Stimulated activated CD4-positive, alpha-beta T cell treated with anti-CD3 and anti-CD28 coated beads, TNF-alpha, amount 100 ng/mL, for 1 hour (primary cell): ENCODE measurements at regions not wholly inside any gene's neighbourhood (a gene's known extent, or its start where the extent isn't known, plus 50 kb on each side); places are given as distances from the start of the nearest gene placed in this dataset.
"Not testable (repeated sequence)": the region's sequence is repeated elsewhere in the genome, so short reads cannot be mapped to it uniquely, and the experiment has no call there.

Source experiments
- DNase-seq, 3 donors: peaks; one replicate each; pipeline ENCODE4 v3.0.0-alpha.2; 2020; ENCODE audit warnings: low read depth in 3 of 3, low spot score in 1 of 3

DNA sequence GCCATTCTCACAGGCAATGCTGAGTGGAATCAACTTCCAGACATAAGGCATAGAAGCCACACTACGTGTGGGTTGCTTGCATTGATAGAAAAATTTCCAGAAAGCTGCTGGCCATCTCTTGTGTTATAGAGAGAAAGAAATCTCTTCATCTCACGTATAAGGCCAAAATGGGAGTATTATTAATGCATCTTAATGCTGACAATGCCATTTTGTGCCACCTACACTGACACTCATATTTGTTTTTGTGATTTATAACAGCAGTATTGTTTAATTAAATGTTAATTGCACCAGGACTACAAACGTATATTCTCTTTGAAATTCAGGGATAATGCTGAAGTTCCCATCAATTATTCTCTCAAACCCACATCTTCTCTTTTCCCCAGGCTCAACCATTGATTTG is 56.1 kb upstream of the TMEM132D start:
- no peak for DNase-seq

DNA sequence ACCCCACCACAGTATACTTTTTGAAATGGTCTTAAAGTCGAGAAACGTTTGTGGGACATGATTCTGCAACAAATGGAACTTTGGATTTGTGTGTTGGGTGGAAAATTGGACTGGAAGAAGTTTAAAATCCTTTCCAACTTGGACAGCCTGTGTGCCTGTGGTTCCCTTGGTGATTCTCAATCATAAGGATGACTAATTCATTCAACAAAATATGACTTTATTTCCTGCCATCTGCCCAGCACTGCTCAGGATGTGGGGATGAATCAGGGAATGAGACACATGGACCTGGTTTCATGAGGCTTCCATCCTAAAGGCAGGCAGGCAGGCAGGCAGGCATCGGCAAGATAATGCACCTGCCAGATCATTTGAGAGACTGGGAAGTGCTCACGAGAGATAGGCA is 57.3 kb upstream of the TMEM132D start:
- DNase-seq: no peak

DNA sequence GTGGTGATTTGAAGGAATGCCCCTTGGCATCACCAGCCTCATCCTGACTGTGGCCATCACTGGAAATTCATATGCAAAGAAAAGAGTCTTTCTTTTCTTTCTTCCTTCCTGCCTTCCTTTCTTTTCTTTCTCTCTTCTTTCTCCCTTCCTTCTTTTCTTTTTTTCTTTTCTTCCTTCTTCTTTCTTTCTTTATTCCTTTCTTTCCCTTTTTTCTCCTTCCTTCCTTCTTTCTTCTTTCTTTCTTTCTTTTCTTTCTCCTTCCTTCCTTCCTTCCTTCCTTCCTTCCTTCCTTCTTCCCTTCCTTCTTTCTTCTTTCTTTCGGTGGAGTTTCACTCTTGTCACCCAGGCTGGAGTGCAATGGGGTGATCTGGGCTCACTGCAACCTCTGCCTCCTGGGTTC is 58.0 kb upstream of the TMEM132D start:
- no peak for DNase-seq

DNA sequence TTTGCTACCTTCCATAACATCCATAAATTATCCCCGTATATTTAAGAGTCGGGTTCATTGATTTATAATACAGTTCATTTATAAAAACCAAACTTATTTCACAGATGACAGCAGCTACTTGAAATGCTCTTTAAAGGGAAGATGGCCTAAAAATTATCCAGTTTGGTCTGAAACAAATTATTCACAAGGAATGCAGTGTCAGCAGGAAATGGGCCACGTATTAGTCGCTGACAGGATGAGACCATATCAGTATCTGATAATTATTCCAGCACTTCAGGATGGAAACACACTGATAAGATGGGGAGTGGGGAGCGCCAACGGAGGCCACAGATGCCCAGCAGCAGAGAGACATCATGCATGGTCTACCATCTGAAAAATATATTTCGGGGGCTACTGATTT is 60.5 kb upstream of the TMEM132D start:
- DNase-seq: no peak

DNA sequence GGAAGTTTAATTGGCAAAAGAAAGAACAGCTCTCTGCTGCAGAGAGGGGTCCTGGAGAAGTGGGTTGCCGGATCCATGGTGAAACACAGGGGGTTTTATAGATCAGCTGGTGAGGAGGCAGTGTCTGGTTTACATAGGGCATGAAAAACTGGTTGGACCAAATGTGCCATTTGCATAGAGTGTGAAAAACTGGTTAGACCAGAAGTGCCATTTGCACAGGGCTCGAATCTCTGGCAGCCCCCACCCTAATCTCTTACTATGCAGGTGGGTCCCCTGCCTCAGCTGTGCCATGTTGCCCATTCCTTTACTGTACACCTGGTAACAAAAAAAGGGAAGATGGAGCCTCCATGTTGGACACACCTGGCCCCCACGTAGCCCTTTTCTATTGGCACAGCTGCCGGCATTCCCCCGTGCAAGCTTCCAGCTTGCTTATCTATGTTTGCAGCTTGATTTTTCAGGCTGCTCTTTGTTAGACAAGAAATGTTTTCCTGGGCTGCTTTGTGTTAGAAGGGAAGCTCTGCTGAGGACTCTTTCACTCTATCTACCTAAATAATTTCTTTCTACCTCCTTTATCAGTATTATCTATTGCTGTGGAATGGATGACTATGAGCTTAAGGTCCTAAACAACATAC is 61.1 kb upstream of the TMEM132D start:
- DNase-seq: no peak

DNA sequence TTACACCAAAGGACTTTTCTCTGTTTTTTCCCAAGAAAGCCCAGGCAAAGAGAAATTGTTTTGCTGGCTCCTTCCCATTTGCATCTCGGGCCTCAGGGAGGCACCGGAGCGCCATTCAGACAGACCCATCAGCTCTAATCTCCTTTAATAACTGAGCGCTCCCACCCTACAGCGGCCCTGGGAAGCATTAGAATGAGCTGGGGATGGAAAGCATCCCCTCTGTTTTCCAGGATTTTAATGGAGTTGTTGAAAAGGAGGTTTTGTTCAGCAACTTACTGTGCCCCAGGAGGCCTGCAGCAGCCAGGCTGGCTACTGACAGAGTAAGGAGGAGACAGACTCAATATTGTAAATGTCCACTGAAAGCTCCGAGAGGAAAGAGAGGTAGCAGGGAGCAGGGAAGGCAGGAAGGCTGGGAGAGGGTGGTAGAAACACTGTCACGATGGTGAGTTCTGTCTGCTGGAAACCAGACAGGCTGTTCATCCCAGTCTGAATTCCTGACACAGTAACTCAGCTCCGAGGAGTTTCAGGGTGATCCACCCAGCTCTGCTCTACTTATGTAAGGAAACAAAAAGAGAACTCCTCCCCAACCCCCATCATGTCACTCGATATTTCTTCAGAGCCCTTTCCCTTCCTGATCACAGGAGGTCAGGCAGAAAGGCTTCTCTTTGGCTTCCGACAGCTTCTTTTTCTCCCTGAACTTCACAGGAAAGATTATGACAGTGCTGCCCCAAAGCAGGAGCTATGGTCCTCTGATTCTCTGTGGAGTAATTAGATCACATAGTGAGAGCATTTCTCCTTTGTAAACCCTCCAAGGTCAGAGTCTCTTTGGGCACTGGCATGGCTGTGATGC is 62.5 kb upstream of the TMEM132D start:
- no peak for DNase-seq

DNA sequence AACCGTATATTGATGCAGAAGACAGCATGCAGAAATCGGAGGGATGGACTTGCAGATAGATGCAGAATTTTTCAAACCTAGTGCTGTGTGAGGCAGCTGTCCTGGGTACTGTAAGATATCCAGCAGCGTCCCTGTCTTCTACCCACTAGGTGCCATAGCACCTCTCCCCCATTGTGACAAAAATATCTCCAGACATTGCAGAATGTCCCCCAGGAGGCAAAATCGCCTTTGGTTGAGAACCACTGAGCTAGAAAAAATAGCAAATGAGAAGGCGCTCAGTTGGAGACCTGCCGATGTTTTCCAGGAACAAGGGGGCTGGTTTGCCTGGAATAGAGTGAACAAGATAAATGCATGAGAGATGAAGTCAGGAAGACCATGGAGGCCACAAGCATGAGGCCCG is 67.9 kb upstream of the TMEM132D start:
- no peak for DNase-seq

DNA sequence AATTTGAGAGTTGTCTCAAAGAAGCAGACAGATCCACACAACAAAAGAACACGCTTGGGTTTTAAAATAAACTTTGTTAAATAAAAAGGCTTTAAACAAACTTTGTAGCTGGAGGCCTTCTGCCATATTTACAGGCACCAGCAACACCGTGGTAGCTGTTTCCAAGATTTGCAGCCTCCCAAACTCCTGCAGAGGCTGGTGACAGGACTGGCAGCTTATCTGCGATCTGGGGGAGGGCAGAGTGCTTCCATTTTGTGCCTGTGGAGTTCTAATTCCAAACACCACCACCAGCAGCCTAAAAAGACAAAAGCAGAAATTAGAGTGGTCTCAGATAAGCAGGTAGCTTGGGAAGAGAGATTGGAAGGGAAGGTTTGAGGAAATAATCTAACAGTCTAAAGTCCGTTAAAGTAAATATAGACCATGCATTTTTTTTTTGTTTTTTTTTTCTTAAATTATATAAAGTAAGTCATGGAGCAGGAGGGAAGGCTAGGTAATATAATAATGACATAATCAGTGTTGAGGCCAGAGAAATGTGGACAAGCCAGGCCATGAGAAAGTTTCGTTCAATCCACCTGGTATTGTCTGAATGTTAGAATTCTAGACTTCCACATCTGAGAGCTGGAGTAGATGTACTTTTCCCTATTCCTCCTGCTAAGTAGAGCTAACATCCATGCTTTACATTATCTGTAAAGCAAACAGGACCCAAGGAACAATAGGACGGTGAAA is 69.6 kb upstream of the TMEM132D start:
- no peak for DNase-seq

DNA sequence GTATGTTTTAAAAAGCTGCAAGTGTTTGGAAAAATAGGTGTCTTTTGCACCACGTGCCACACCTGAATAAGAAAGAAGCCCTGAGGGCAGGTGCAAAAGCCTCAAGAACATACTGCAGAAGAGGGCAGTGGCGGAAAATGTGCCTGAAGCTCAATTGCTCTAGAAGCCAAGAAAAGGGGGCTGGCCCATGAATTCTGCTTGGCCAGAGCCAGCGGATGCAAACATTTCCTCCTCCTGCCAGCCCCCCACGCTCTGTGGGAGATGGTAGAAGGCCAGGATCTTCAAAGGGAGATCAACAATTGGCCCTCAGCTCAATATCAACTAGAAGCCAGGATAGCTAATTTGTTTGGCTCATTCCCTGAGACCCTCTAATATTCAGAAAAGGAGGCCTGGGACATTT is 80.3 kb upstream of the TMEM132D start:
- no peak for DNase-seq

DNA sequence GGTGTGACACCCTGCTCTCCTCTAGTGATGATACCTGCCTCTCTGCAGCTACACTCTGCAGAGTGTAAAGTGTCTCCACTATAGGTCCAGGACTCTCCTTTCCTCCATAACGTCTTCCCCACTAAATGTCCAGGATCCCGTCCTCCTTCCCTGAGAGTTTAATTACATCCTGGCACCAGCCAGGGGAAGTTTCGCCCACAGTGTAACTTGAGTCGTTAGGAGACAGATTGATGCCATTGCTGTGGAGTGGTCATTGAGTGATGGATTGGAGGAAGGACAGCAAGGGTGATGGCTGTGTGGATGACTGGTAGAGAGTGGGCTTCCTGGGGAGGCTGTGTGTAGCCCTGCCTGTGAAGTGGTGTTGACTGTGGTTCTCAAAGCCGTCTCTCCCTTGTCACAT is 84.0 kb upstream of the TMEM132D start:
- DNase-seq: no peak

DNA sequence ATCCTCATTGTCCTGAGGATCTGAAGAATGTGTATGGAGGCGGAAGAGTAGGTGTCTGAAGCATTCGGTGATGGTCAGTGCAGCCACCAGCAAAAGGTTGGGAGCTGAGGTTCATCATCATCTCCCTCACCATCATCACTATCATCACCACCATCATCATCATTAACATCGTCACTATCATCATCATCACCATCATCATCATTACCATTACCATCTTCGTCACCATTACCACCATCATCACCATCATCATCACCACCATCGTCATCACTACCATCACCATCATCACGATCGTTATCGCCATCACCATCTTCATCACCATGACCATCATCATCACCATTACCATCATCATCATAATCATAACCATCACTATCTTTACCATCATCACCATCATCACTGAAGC is 90.8 kb upstream of the TMEM132D start:
- no peak for DNase-seq

DNA sequence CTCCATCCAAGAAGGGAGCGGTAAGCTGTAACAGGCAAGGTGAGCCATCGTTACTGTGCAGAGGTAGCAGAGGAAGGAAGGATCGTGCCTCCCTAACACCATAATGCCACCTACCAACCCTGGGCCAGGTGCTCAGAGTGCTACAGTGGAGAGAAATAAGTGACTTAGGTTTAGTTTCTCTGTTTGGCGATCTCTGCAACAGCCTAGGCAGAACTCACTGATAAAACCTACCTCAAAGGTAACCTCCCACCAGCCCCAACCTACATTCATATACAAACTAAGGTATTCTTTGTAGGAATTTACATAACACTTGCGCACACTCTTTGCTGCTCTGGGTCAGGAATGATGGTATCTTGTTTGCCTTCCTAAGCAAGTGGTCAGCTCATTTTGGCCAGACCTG is 93.4 kb upstream of the TMEM132D start:
- DNase-seq: no peak

DNA sequence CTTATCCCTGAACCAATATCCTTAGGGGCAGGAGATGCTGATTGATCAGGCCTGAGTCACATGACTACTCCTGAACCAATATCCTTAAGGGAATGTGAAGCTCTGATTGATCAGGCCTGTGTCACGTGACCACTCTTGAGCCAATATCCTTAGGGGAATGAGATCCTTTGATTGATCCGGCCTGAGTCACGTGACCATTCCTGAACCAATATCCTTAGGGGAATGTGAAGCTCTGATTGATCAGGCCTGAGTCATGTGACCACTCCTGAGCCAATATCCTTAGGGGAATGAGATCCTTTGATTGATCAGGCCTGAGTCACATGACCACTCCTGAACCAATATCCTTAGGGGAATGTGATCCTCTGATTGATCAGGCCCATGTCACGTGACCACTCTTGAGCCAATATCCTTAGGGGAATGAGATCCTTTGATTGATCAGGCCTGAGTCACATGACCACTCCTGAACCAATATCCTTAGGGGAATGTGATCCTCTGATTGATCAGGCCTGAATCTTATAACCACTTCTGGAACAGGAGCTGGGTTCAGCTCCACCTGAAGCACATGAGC is 100.6 kb upstream of the TMEM132D start:
- not testable (repeated sequence) for DNase-seq

DNA sequence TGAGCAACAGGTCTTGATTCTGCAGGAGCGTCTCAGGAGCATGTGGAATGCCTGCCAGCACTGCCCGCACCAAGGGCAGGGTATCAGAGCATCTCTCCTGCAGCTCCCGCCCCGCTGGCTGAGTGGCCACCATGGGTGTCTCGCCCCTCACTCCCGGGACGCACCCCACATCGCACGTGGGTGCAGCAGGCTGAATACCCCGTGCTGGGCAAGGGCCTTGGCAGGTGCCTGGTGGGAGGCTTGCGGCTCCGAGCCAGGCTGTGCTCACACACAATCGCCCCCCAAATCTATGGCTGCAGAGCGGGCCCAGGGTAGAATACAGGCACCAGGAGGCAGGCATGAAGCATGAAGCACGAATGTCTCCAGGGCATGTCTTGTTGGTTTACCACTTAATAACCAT is 103.9 kb upstream of the TMEM132D start:
- no peak for DNase-seq

DNA sequence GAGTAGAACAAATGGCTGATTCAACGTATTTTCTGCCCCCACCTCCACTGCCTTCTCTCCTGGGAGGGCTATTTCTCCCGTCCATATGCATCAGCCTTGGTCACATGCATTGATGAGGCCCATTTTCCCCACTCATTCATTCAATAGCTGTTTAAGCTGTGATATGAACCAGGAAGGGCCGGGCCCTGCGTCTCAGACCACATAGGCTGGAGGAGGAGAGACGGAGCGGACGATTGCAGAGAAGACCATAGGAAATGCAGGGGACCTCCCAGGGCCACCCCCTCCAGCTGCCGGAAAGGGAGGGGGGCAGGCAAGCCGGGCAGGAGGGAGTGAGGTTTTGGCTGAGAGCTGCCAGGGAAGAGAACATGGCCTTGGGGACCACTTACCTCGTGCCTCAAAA is 104.4 kb upstream of the TMEM132D start:
- no peak for DNase-seq

DNA sequence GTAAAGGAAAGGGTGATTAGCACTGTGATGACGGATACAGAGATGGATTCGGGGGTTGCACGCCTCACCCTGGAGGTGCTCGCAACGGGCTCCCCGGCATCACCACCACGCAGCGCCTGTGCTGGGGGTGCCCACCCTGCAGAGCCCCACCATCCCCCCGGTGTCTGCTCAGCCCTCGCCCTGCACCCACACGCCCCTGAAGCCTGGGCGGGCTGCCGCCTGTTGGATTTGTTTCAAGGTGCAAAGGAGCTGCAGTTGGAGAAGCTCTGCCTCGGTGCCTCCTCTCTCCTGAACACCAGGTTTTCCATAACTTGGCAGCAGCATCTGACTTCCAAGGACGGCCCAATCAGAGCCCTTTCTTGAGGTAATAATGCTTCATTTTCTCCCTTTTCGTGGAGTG is 106.1 kb upstream of the TMEM132D start:
- no peak for DNase-seq

DNA sequence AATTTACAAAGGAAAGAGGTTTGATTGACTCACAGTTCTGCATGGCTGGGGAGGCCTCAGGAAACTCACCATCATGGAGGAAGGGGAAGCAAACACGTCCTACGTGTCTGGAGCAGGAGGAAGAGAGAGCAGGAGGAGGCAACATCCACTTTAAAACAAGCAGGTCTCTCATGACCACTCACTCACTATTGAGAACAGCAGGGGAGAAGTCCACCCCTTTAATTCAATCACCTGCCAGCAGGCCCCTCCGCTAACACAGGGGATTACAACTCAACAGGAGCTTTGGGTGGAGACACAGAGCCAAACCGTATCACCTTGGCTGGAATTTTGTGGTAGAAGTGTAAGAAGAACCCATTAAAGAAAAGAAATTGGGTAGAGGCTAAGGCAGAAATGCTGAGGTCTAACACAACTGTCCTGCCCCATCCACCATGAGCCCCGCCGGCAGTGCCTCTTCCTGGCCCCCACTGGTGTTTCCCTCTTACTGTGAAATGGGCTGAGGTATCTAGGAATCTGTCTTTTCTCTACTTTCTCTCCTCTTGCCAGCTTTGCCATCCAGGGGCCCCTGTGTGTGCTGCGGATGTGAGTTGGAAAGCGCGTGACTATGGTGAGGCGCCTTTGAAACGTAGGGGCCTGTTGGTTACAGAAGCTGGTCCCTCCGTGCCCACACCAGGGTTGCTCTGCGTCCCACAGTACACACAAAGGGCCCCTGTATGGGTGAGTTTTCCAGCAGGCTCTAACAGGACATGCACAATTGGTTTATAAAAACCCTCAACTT is 108.0 kb upstream of the TMEM132D start:
- no peak for DNase-seq

DNA sequence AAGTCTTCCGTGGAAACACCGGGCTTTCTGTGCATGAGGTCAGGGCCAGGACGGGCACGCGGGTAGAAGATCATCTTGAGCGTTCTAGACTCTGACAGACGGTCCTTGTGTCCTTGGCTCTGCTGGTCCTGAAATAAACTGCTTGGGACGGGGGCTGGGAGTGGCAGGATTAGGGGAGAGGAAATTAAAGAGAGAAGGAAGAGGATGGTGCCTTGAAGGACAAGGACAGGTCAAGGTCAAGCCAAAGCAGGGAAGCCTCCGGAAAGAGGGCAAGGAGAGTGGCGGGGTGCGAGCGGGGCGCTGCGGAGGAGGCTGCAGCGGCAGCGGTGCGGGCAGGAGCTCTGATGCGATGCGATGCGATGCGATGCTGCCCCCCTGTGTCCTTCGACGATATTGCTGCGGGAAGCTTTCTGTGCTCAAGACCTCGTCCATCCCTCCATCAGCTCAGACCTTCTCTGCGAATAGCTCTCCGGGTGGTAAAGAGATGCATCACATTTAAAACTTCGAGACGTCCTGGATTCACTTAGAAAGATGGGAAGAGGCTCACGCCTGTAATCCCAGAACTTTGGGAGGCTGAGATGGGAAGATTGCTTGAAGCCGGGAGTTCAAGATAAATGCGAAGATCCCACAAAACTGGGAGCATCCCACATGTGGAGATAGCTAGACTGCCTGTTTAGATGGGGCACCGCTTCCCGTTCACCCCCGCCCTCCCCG is 110.1 kb upstream of the TMEM132D start:
- DNase-seq: peak in 1 of 3 donors; percentile 5

DNA sequence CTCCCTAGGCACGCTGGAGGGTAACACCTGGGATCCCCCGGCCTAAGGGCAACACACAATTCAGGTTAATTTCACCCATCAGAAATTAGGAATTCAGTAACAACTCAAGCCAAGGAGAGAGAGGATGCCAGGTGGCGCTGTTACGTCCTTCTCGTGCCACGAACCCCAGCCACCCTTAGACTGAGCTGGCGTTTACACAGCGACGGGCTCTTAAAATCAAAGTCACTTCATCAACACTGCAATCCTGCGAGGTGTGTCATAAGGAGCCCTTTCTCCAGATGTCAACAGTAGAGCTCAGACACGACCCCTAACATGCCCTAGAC is 110.6 kb upstream of the TMEM132D start:
- no peak for DNase-seq

DNA sequence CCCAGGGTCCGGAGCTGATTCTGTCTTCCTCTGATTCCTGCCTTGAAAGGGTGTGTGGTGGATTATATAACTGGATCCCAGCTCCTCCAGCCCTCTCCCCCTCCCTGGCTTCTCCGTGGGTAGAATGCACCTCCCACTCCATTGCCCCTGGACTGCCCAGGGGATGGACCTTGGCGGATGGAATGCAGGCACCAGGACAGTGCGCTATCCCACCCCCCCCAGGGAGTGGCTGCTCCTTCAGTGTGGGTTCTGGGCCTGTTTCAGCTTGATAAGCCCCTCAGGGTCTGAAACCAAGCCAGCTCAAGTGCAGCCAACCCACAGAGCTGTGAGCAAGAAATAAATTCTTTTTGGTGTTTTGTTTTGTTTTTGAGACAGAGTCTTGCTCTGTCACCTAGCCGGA is 112.4 kb upstream of the TMEM132D start:
- no peak for DNase-seq

DNA sequence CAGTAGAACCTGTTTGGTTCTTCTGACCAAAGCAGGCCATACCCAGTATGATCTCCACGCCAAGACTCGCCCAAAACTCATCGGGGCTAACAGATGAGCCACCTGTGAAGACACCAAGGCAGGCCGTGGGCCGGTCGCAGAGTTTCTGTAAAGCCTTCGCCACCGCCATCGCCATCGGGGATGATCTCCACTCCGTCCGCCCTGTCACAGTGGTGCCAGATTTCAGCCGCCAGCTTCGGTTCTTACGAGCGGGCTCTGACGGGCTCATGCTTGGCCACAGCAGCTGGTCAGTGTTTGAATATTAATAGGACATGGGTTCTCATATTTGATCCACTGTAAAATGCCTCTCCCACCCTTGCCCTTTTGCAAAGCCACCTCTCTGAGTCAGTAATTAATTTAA is 113.2 kb upstream of the TMEM132D start:
- no peak for DNase-seq
